ENCODE measurements at regions not wholly inside any gene's neighbourhood (a gene's known extent, or its start where the extent isn't known, plus 50 kb on each side); places are given as distances from the start of the nearest gene placed in this dataset.

- no peak for DNase-seq (ENCODE audit: low read depth)
- no peak overlapping the region for H3K4me3 ChIP-seq (ENCODE audit: low read depth, low read length)
- TF ChIP-seq CTCF (IDR thresholded peaks at IDR 0.05; ENCODE audit: control insufficient read depth, extremely low read depth, insufficient read depth): no peak
These were observed 187.6 kb upstream of the RIMS1 start for GRCh38 chr6:71698702-71699101.

- no peak overlapping the region for H3K4me3 ChIP-seq (ENCODE audit: low read depth, low read length)
- no peak for DNase-seq (ENCODE audit: low read depth)
- TF ChIP-seq CTCF (IDR thresholded peaks at IDR 0.05; ENCODE audit: control insufficient read depth, extremely low read depth, insufficient read depth): no peak
These were observed 179.8 kb upstream of the RIMS1 start for GRCh38 chr6:71706523-71706922.

GRCh38 chr6:71707059-71707458, 179.3 kb upstream of the RIMS1 start:
- no peak overlapping the region for H3K4me3 ChIP-seq (ENCODE audit: low read depth, low read length)
- DNase-seq (ENCODE audit: low read depth): no peak
- TF ChIP-seq CTCF (IDR thresholded peaks at IDR 0.05; ENCODE audit: control insufficient read depth, extremely low read depth, insufficient read depth): no peak

GRCh38 chr6:71720705-71721104, 165.6 kb upstream of the RIMS1 start:
- H3K4me3 ChIP-seq (ENCODE audit: low read depth, low read length): no peak overlapping the region
- no peak for TF ChIP-seq CTCF (IDR thresholded peaks at IDR 0.05; ENCODE audit: control insufficient read depth, extremely low read depth, insufficient read depth)
- no peak for DNase-seq (ENCODE audit: low read depth)

GRCh38 chr6:71721642-71722041, 164.7 kb upstream of the RIMS1 start:
- no peak for DNase-seq (ENCODE audit: low read depth)
- H3K4me3 ChIP-seq (ENCODE audit: low read depth, low read length): no peak overlapping the region
- TF ChIP-seq CTCF (IDR thresholded peaks at IDR 0.05; ENCODE audit: control insufficient read depth, extremely low read depth, insufficient read depth): no peak

- no peak for TF ChIP-seq CTCF (IDR thresholded peaks at IDR 0.05; ENCODE audit: control insufficient read depth, extremely low read depth, insufficient read depth)
- H3K4me3 ChIP-seq (ENCODE audit: low read depth, low read length): no peak overlapping the region
- DNase-seq (ENCODE audit: low read depth): no peak
These were observed 163.6 kb upstream of the RIMS1 start for GRCh38 chr6:71722736-71723135.

- no peak for TF ChIP-seq CTCF (IDR thresholded peaks at IDR 0.05; ENCODE audit: control insufficient read depth, extremely low read depth, insufficient read depth)
- H3K4me3 ChIP-seq (ENCODE audit: low read depth, low read length): no peak overlapping the region
- no peak for DNase-seq (ENCODE audit: low read depth)
These were observed 161.8 kb upstream of the RIMS1 start for GRCh38 chr6:71724456-71725125.
